Neuronal stem cell (in vitro differentiated cells): ENCODE measurements at regions not wholly inside any gene's neighbourhood (a gene's known extent, or its start where the extent isn't known, plus 50 kb on each side); places are given as distances from the start of the nearest gene placed in this dataset.

ENCODE experiments used
- DNase-seq: peaks from one replicate; pipeline ENCODE4 v3.0.0-alpha.2; 2013; ENCODE audit warnings: low spot score
- H2AFZ ChIP-seq: one replicate; pipeline ENCODE4 v1.6.1; 2013; ENCODE audit warnings: mild to moderate bottlenecking, low read length, inconsistent platforms
- H2AK5ac ChIP-seq: 2 replicates; pipeline ENCODE4 v1.6.1; 2013; ENCODE audit warnings: low read depth, mild to moderate bottlenecking, inconsistent platforms, low read length, moderate library complexity, mixed read lengths
- H2BK120ac ChIP-seq: 2 replicates; pipeline ENCODE4 v1.6.1; 2013; ENCODE audit warnings: low read depth, mild to moderate bottlenecking, inconsistent platforms, low read length, moderate library complexity, mixed read lengths
- H2BK12ac ChIP-seq: one replicate; pipeline ENCODE4 v1.6.1; 2013; ENCODE audit warnings: low read length, inconsistent platforms
- H2BK15ac ChIP-seq: 2 replicates; pipeline ENCODE4 v1.6.1; 2013; ENCODE audit warnings: mild to moderate bottlenecking, low read length, inconsistent platforms, mixed read lengths
- H2BK5ac ChIP-seq: one replicate; pipeline ENCODE4 v1.6.1; 2013; ENCODE audit warnings: inconsistent platforms, mild to moderate bottlenecking, low read length, moderate library complexity
- H3K14ac ChIP-seq: one replicate; pipeline ENCODE4 v1.6.1; 2013; ENCODE audit warnings: low read length, inconsistent platforms
- H3K18ac ChIP-seq: 2 replicates; pipeline ENCODE4 v1.6.1; 2013; ENCODE audit warnings: low read length, inconsistent platforms
- H3K23ac ChIP-seq: 2 replicates; pipeline ENCODE4 v1.6.1; 2013; ENCODE audit warnings: low read depth, mild to moderate bottlenecking, mixed read lengths, low read length, inconsistent platforms; ENCODE audit not compliant: poor library complexity
- H3K27ac ChIP-seq: replicated peaks from 3 replicates; pipeline ENCODE4 v1.5.1; 2013; ENCODE audit warnings: low read length, inconsistent platforms
- H3K27me3 ChIP-seq, 3 experiments: 2 replicates each; pipeline ENCODE4 v1.6.1; 2013; ENCODE audit warnings: low read length in 3 of 3, mild to moderate bottlenecking in 2 of 3, inconsistent platforms in 1 of 3, low read depth in 1 of 3, mixed read lengths in 1 of 3, moderate library complexity in 1 of 3; ENCODE audit not compliant: control insufficient read depth in 3 of 3, insufficient read depth in 3 of 3
- H3K36me3 ChIP-seq, 2 donors: replicated peaks in 1 of 2; 2 replicates each; pipeline ENCODE4 v1.6.1; 2013; ENCODE audit warnings: low read length in 2 of 2; ENCODE audit not compliant: control insufficient read depth in 2 of 2, insufficient read depth in 2 of 2
- H3K4ac ChIP-seq: 2 replicates; pipeline ENCODE4 v1.6.1; 2013; ENCODE audit warnings: inconsistent platforms, mild to moderate bottlenecking, low read length, moderate library complexity
- H3K4me1 ChIP-seq, 2 donors: 1 replicate in 1 of 2; 2 replicates in 1 of 2; pipeline ENCODE4 v1.6.1; 2013; ENCODE audit warnings: low read length in 2 of 2, low read depth in 1 of 2; ENCODE audit not compliant: control insufficient read depth in 2 of 2, insufficient read depth in 1 of 2
- H3K4me2 ChIP-seq: one replicate; pipeline ENCODE4 v1.6.1; 2013; ENCODE audit warnings: mild to moderate bottlenecking, low read length, inconsistent platforms; ENCODE audit not compliant: insufficient read depth, poor library complexity, severe bottlenecking
- H3K4me3 ChIP-seq, 2 donors: 2 replicates each; pipeline ENCODE4 v1.5.1; 2013; ENCODE audit warnings: low read length in 2 of 2, mild to moderate bottlenecking in 2 of 2, inconsistent platforms in 1 of 2, moderate library complexity in 1 of 2
- H3K79me1 ChIP-seq: one replicate; pipeline ENCODE4 v1.6.1; 2013; ENCODE audit warnings: low read depth, mild to moderate bottlenecking, inconsistent platforms, low read length, moderate library complexity
- H3K9ac ChIP-seq: one replicate; pipeline ENCODE4 v1.6.1; 2013; ENCODE audit warnings: mild to moderate bottlenecking, low read depth, low read length, inconsistent platforms; ENCODE audit not compliant: poor library complexity
- H3K9me3 ChIP-seq, 2 donors: replicated peaks in 1 of 2; 2 replicates each; pipeline versions ENCODE3 to v1.6.1; 2013; ENCODE audit warnings: low read length in 2 of 2, mild to moderate bottlenecking in 2 of 2, inconsistent platforms in 1 of 2, low read depth in 1 of 2, mixed read lengths in 1 of 2, moderate library complexity in 1 of 2; ENCODE audit not compliant: control insufficient read depth in 2 of 2, insufficient read depth in 1 of 2
- H4K8ac ChIP-seq: one replicate; pipeline ENCODE4 v1.6.1; 2013; ENCODE audit warnings: low read depth, mild to moderate bottlenecking, inconsistent platforms, low read length, moderate library complexity
- H4K91ac ChIP-seq: one replicate; pipeline ENCODE4 v1.6.1; 2013; ENCODE audit warnings: low read length, low read depth, mild to moderate bottlenecking, inconsistent platforms; ENCODE audit not compliant: poor library complexity
- WGBS, 2 donors: extraction: QIAGEN DNeasy Blood & Tissue Kit; methylation state at CpG; one replicate each; pipeline ENCODE4 v1.1.7; 2013; ENCODE audit warnings: missing lambda C conversion rate in 2 of 2, mixed read lengths in 1 of 2; ENCODE audit not compliant: insufficient read length in 2 of 2, insufficient replicate concordance in 1 of 2; ENCODE audit errors: extremely low coverage in 2 of 2; 5-methylcytosine and 5-hydroxymethylcytosine counted together

GRCh38 chr1:168374566-168374965, 93.9 kb downstream of the TBX19 start:
- H2AK5ac ChIP-seq, result no peak overlapping the region
- H3K79me1 ChIP-seq, result no peaks in the 10 kb centered on the region
- no peak overlapping the region for H3K27ac ChIP-seq
- no peaks in the 10 kb centered on the region for H3K27me3 ChIP-seq
- H3K4me3 ChIP-seq, result no peak overlapping the region
- no peak overlapping the region for H2BK12ac ChIP-seq
- WGBS, 2 donors, result no CpG with 5 or more reads among the region's 3 CpGs
- H3K4ac ChIP-seq, result no peak overlapping the region
- no peak overlapping the region for H2BK15ac ChIP-seq
- H3K4me1 ChIP-seq, result peaks cover 2 to 3% of the 10 kb centered on the region in 2 donors
- no peak overlapping the region for H3K14ac ChIP-seq
- no peak for DNase-seq
- H3K4me2 ChIP-seq, result no peak overlapping the region
- no peak overlapping the region for H4K91ac ChIP-seq
- H3K36me3 ChIP-seq, result no peaks in the 10 kb centered on the region
- H4K8ac ChIP-seq, result no peak overlapping the region
- no peak overlapping the region for H3K23ac ChIP-seq
- H2AFZ ChIP-seq, result no peak overlapping the region
- H3K9ac ChIP-seq, result no peak overlapping the region
- no peak overlapping the region for H2BK5ac ChIP-seq
- no peaks in the 10 kb centered on the region for H3K9me3 ChIP-seq
- no peak overlapping the region for H3K18ac ChIP-seq
- no peak overlapping the region for H2BK120ac ChIP-seq

- no peaks in the 10 kb centered on the region for H3K36me3 ChIP-seq
- no peak overlapping the region for H3K4ac ChIP-seq
- no peak overlapping the region for H3K4me2 ChIP-seq
- H3K14ac ChIP-seq, result no peak overlapping the region
- no peaks in the 10 kb centered on the region for H3K79me1 ChIP-seq
- no peak overlapping the region for H3K18ac ChIP-seq
- no peak overlapping the region for H2AK5ac ChIP-seq
- H2BK15ac ChIP-seq, result no peak overlapping the region
- no peak overlapping the region for H3K23ac ChIP-seq
- H2BK5ac ChIP-seq, result no peak overlapping the region
- H2AFZ ChIP-seq, result no peak overlapping the region
- no peaks in the 10 kb centered on the region for H3K9me3 ChIP-seq
- peaks cover 2 to 3% of the 10 kb centered on the region in 2 donors for H3K4me1 ChIP-seq
- no peak overlapping the region for H4K91ac ChIP-seq
- H3K9ac ChIP-seq, result no peak overlapping the region
- WGBS, 2 donors, result no CpG with 5 or more reads among the region's 5 CpGs
- no peak overlapping the region for H2BK12ac ChIP-seq
- no peak overlapping the region for H3K4me3 ChIP-seq
- no peak overlapping the region for H4K8ac ChIP-seq
- no peak overlapping the region for H2BK120ac ChIP-seq
- H3K27me3 ChIP-seq, result no peaks in the 10 kb centered on the region
- DNase-seq, result no peak
- no peak overlapping the region for H3K27ac ChIP-seq
Measured at GRCh38 chr1:168373869-168374268, 93.2 kb downstream of the TBX19 start.

GRCh38 chr1:168372861-168373371, 92.2 kb downstream of the TBX19 start:
- no peak overlapping the region for H2BK120ac ChIP-seq
- H3K4me3 ChIP-seq, result peak overlapping the region in 1 of 2 donors; percentile 29
- H3K4ac ChIP-seq, result no peak overlapping the region
- no peaks in the 10 kb centered on the region for H3K79me1 ChIP-seq
- H3K27me3 ChIP-seq, result no peaks in the 10 kb centered on the region
- no peak overlapping the region for H2AFZ ChIP-seq
- H2BK5ac ChIP-seq, result no peak overlapping the region
- no peak overlapping the region for H3K27ac ChIP-seq
- H2BK12ac ChIP-seq, result no peak overlapping the region
- no peak overlapping the region for H2BK15ac ChIP-seq
- no peak overlapping the region for H3K9ac ChIP-seq
- H3K4me1 ChIP-seq, result peaks cover 0 to 2% of the 10 kb centered on the region in 2 donors
- no peak overlapping the region for H3K14ac ChIP-seq
- no peak overlapping the region for H3K4me2 ChIP-seq
- no peak overlapping the region for H2AK5ac ChIP-seq
- H3K36me3 ChIP-seq, result no peaks in the 10 kb centered on the region
- DNase-seq, result no peak
- H4K8ac ChIP-seq, result no peak overlapping the region
- H3K18ac ChIP-seq, result no peak overlapping the region
- WGBS, 2 donors, result no CpG with 5 or more reads among the region's 7 CpGs
- H3K23ac ChIP-seq, result no peak overlapping the region
- H3K9me3 ChIP-seq, result no peaks in the 10 kb centered on the region
- no peak overlapping the region for H4K91ac ChIP-seq

- no peak overlapping the region for H2BK12ac ChIP-seq
- H2BK5ac ChIP-seq, result no peak overlapping the region
- H2AK5ac ChIP-seq, result no peak overlapping the region
- no peak overlapping the region for H2BK15ac ChIP-seq
- no peaks in the 10 kb centered on the region for H3K9me3 ChIP-seq
- no peak overlapping the region for H2AFZ ChIP-seq
- H3K27ac ChIP-seq, result no peak overlapping the region
- H3K4me1 ChIP-seq, result peaks cover 0 to 2% of the 10 kb centered on the region in 2 donors
- no CpG with 5 or more reads among the region's 4 CpGs for WGBS, 2 donors
- no peak overlapping the region for H3K4me3 ChIP-seq
- no peak overlapping the region for H2BK120ac ChIP-seq
- H3K9ac ChIP-seq, result no peak overlapping the region
- no peak for DNase-seq
- no peak overlapping the region for H3K23ac ChIP-seq
- no peak overlapping the region for H3K4me2 ChIP-seq
- H3K18ac ChIP-seq, result no peak overlapping the region
- H3K36me3 ChIP-seq, result no peaks in the 10 kb centered on the region
- H3K4ac ChIP-seq, result no peak overlapping the region
- H3K14ac ChIP-seq, result no peak overlapping the region
- H3K27me3 ChIP-seq, result no peaks in the 10 kb centered on the region
- H3K79me1 ChIP-seq, result no peaks in the 10 kb centered on the region
- H4K91ac ChIP-seq, result no peak overlapping the region
- no peak overlapping the region for H4K8ac ChIP-seq
Measured at GRCh38 chr1:168372307-168372706, 91.6 kb downstream of the TBX19 start.
